NCI-H446 treated with DMSO at 0.1 percent for 48 hours (cell line): ENCODE measurements at regions not wholly inside any gene's neighbourhood (a gene's known extent, or its start where the extent isn't known, plus 50 kb on each side); places are given as distances from the start of the nearest gene placed in this dataset.
"Not testable (repeated sequence)": the region's sequence is repeated elsewhere in the genome, so short reads cannot be mapped to it uniquely, and the experiment has no call there.

Experiments
- DNase-seq: peaks from one replicate; lab custom pipeline; 2025; lab: John Stamatoyannopoulos, UW

- peak; percentile 54 for DNase-seq
Observed at GRCh38 chr16:85202631-85203461, 90.6 kb upstream of the CIBAR2 start.

DNA sequence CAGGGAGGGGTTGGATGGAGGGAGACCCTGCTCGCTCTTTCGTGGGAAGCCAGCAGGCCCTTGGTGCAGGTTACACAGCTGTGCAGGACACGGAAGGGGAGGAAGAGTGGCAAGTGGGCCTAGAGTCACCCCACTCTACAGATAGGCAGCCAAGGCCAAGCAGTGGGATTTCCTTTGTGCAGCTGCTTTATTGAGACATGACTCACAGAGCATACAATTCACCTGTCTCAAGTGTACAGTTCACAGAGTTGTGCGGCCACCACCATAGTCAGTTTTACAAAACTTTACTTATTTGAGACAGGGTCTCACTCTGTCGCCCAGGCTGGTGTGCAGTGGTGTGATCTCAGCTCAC lies 91.2 kb upstream of the CIBAR2 start:
- DNase-seq: no peak

DNA sequence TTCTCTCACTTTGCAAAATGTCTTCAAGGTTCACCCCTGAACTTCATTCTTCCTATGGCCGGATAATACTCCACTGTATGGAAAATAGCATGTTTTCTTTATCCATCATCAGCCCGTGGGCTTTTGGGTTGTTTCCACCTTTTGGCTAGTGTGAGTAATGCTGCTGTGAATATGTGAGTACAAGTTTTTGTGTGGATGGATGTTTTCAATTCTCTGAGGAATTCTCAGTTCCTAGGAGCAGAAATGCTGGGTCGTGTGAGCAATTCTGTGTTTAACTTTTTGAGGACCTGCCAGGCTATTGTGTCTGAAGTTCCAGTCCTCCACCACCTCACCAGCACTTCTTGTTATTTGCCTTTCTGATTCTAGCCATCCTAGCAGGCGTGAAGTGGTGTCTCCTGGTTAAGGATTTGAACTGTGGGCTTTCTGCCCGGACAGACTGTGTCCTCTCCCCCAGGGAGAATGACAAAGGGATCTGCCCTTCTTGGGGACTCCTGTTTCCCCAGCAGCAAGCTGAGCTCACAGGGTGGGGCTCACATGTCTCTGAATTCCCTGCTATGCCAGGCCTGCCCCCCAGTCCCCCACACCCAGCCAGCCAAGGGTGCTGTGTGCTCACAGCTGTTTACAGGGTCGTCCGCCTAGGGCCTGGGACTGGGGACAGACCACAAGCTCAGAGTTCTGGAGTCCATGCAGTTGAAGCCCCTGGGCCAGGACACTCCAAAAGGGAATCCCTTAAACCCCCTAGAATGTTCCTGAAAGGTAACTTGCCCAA lies 92.2 kb upstream of the CIBAR2 start:
- DNase-seq: no peak

DNA sequence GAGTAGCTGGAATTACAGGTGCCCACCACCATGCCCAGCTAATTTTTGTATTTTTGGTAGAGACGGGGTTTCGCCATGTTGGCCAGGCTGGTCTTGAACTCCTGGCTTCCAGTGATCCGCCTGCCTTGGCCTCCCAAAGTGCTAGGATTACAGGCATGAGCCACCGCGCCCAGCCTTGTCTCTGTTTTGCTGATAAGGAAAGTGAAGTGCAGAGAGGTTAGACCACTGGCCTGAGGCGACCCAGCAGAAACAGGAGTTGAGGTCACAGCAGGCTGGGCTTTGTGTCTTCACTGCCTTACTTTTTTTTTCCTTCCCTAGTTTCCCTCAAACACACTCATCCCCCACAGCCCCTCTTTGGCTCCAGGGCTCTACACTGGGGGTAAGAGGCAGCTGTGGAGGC lies 93.0 kb upstream of the CIBAR2 start:
- DNase-seq: not testable (repeated sequence)

DNA sequence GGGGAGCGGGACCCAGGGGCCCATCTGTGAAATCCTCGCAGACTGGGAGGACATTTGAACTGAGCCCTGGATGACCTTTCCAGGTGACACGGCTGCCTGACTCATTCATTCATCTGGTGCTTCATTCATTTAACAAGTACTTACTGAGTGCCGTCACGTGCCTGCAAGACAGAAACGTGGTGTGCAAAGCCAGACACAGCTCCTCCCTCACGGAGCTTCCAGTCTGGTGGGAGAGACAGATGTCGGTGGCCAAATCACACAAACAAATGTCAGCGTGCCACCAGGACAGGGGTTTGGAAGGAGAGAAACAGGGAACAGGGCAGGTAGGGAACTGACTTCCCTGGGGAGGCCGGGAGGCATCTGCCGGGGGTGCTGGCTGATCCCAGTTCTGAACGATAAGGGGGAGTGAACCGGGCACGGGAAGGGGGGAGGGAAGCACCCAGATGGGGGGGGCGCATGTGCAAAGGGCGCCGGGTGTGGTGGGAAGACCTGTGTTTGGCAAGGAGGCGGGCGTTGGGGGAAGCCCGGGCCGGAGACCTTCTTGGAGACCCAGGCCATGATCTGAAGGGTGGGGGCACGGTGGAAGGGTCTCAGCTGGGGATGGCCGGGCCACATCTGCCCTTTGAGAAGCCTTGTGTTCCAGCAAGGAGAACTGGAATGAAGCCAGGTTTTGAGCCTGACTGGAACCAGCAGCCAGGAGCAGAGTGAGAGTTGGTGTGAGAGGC lies 93.6 kb upstream of the CIBAR2 start:
- no peak for DNase-seq

GRCh38 chr16:85206472-85207356 lies 94.4 kb upstream of the CIBAR2 start:
- peak; percentile 80 for DNase-seq

- no peak for DNase-seq
Observed at GRCh38 chr16:85207357-85207921, 95.2 kb upstream of the CIBAR2 start.

- no peak for DNase-seq
Observed at GRCh38 chr16:85208181-85208580, 95.9 kb upstream of the CIBAR2 start.

- DNase-seq: no peak
Observed at GRCh38 chr16:85208643-85209520, 96.6 kb upstream of the CIBAR2 start.

GRCh38 chr16:85209526-85210121 lies 97.4 kb upstream of the CIBAR2 start:
- no peak for DNase-seq

DNA sequence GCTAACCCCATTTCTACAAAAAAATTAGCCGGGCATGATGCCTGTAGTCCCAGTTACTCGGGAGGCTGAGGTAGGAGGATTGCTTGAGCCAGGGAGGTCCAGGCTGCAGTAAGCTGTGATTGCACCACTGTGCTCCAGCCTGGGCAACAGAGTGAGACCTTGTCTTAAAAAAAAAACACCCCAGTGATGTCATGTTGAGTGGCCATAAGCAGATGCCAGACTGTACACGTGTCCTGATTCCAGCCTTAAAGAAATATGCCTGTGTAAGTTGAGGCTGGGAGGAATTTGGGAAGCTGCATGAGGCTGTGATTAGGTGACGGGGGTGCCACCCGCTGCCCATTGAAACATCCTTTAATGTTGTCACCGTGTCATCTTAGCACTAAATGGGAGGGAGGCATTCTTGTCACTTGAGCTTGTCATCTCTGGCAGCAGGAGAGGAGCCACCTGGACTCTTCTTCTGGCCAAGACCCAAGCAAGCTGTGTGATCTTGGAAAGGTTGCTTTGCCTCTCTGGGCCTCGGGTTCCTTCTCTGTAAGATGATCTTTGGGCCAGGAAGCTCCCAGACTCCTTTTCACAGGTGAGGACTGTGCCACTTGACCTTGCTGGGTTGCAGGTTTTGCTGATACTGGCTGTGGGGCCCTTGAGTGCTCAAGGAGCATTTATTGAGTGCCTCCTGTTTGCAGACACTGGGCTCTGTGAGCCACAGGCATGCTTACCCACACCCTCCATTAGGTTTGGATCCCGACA lies 98.3 kb upstream of the CIBAR2 start:
- no peak for DNase-seq

DNA sequence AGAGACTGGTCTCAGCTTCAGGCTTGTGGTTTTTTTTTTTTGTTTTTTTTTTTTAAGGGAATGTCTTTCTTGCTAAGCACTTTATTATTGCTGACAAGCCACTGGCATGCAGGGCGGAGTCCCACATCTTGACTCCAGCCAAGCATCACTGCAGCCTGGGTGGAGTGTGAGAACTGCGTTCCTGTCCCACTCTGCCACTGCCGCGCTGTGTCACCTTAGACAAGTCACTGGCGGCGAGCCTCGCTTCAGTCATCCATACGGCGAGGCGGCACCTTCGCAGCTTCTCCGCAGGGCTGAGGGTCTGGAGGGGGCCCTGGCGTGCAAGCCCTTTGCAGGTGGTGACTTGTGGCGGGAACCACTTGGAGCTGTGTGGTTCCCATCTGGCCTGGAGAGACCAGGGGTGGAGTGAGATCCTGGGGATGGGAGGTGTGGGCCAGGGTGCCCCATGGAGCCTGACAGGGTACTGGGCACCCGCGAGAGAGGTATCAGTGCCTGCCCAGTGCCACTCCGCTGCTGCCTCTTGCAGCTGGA lies 99.1 kb upstream of the CIBAR2 start:
- no peak for DNase-seq

- DNase-seq: no peak
Observed at GRCh38 chr16:85213926-85214675, 101.8 kb upstream of the CIBAR2 start.

DNA sequence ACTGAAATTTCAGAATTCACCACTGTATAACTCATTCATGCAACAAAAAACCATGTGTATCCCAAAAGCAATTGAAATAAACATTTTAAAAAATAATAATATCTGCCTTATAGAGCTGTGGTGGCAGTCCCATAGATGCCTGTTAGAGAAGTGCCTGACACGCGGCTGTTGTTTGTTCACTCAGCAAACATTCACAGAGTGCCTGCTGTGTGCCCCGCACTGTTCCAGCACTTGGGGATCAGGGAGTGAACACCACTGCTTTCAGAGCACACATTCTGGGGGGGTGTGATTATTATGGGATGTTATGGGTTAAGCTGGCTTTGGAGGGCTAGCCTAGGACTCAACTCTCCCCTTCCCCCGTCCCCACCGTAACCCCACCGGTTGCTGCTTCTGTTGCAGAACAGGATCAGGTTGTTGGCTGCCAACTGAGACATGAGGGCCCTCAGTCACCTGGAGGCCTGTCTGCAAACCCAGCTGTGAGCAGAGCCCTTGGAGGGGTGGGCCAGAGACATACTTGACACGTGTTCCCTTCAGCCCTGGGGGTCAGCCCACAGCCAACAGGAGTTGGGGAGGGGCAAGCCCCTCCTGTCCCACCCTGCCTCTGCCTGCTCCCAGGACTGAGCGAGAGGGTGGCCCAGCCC lies 103.3 kb upstream of the CIBAR2 start:
- no peak for DNase-seq

- no peak for DNase-seq
Observed at GRCh38 chr16:85216522-85217375, 104.5 kb upstream of the CIBAR2 start.

DNA sequence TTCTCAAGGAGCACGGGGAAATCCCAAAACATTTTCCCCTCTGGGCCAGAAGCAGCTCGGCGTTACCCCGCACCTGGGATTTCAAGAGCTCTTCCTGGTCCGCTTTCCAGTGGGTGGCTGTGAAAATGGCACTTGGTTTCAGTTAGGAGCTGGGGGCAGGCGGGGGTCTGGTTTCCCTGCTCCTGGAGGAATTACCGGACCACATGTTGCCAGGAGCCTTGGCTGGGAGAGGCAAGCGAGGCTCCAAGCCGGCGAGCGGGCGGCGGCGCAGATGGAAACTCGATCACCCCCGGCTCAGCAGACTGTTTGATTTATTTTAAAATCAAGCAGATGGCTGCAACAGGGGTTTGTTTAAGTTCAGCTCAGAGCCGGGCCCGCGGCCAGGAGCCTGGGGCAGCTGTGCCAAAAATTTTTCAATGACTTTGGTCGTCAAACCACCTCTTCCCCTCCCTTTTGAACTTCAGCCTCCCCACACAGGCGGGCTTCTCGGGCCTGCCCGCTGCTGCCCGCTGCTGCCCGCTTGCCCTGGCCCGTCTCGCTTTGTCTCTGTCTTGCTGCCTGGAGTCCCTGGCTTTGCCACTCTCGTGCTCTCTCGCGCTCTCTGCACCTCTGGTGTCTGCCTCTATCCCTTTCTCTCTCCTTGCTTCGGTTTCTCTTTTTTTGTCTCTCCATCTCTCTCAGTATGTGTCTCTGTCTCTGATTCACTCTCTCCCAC lies 108.0 kb upstream of the CIBAR2 start:
- DNase-seq: peak; percentile 93
